ENCODE measurements at regions not wholly inside any gene's neighbourhood (a gene's known extent, or its start where the extent isn't known, plus 50 kb on each side); places are given as distances from the start of the nearest gene placed in this dataset.

GRCh38 chr1:56266359-56266758 is 313.0 kb downstream of the PLPP3 start:
- DNase-seq (ENCODE audit: low read depth): no peak

GRCh38 chr1:56265216-56265615 is 314.1 kb downstream of the PLPP3 start:
- DNase-seq (ENCODE audit: low read depth): no peak

GRCh38 chr1:56263908-56264307 is 315.5 kb downstream of the PLPP3 start:
- DNase-seq (ENCODE audit: low read depth): no peak

DNA sequence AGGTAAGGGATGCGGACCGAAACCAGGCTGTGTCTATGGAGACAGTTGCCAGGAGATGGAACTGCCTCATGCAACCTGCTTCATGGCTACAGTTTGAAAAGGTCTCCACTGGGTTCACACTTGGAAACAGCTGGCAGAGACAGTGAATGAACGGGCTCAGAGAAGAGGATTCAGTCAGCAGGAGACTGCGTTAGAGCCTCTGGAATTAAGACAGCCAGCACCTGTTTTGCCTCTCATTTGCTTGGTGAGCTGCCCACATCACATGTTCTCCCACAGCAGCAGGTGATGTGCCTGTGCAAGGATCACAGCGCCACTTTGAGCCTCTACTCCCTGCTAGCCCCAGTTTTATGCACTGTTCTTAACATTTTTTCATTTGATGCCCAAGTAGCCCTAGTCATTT is 321.0 kb downstream of the PLPP3 start:
- no peak for DNase-seq (ENCODE audit: low read depth)

- no peak for DNase-seq (ENCODE audit: low read depth)
Measured at GRCh38 chr1:56257726-56258125, 321.6 kb downstream of the PLPP3 start.

DNA sequence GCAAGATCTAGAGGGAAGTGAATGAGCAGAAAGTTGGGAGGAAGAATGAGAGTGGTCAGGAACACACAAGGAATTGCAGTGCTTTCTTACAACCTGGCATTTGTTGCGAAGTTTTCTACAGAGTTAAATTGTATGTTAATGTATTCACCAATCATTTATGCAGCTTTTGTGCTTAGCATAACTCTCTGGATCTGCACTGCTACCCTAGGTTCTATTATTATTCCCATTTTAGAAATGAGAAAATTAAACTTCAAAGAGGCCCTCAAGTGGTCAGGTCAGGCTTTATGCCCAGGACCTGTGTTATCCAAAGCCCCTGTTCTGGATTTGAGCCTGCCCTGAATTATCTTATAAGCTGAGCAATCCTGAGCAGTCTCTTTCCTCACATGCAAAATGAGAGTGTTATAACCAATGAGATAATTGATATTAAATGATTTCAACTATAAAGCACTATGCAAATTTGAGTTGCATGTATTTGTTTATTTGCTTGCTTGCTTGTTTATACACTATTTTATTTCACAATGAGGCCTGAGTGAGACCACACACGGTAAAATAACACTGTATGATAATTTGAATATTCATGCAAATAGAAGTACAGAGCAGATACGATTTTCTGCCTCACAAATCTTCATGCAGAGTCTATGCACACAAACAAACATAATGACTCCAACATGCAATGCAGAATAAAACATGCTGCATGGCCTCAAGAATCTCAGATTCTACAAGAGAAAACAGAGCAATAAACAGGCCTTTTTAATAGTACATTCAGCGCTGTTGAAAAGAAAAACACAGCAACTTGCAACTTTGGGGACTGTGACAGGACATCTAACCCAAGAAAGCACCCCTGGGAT is 323.0 kb downstream of the PLPP3 start:
- DNase-seq (ENCODE audit: low read depth): no peak

GRCh38 chr1:56255516-56256152 is 323.7 kb downstream of the PLPP3 start:
- DNase-seq (ENCODE audit: low read depth): peak; percentile 62

GRCh38 chr1:56254130-56254529 is 325.2 kb downstream of the PLPP3 start:
- no peak for DNase-seq (ENCODE audit: low read depth)

- DNase-seq (ENCODE audit: low read depth): no peak
Measured at GRCh38 chr1:56250809-56251208, 328.6 kb downstream of the PLPP3 start.

- DNase-seq (ENCODE audit: low read depth): no peak
Measured at GRCh38 chr1:56249234-56249633, 330.1 kb downstream of the PLPP3 start.

DNA sequence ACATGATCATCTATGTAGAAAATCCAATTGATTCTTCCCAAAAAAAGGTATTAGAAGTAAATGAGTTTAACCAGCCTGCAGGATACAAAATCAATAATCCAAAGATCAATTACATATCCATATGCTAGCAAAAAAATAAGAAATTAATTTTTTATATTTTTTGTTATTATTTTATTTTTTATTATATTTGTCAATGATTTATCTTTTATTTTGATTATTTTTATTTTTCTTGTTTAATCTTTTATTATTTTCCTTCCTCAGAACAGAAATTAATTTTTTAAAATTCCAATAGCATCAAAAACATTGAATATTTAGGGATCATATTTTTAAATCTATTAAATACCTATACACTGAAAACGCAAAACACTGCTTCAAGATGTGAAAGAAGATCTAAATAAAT is 331.2 kb downstream of the PLPP3 start:
- DNase-seq (ENCODE audit: low read depth): no peak

DNA sequence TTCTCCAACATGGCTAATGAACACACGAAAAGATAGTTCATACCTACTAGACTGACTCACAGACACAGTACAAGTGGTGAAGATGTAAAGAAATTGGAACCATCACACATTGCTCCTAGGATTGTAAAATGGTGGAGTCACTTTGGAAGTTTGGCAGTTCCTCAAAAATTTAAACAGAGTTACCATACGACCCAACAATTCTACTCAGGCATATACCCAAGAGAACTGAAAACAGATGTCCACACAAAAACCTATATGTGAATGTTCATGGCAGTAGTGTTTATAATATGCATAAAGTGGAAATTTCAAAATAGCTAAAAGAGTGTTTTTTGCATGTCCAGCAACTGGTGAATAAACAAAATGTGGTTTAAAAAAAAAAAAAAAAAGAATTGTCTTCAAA is 332.6 kb downstream of the PLPP3 start:
- peak; percentile 58 for DNase-seq (ENCODE audit: low read depth)

DNA sequence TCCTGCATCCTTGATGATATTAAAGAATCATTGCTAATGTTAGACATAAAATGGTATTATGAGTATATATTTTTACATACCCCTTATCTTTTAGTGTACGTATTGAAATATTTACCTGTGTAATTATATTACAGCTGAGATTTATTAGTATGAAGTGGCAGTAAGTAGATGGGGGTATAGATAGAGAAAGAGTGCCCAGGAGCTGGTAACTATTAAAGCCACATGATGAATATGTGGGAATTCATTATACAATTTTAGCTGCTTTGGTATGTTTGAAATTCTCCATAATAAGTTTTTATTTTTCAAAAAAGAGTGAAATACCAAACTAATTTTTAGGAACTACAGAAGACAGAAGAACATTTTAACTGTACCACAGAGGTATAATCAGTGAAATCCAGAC is 339.0 kb downstream of the PLPP3 start:
- DNase-seq (ENCODE audit: low read depth): no peak

GRCh38 chr1:56237491-56238064 is 341.8 kb downstream of the PLPP3 start:
- no peak for DNase-seq (ENCODE audit: low read depth)

- DNase-seq (ENCODE audit: low read depth): no peak
Measured at GRCh38 chr1:56236688-56237087, 342.7 kb downstream of the PLPP3 start.

DNA sequence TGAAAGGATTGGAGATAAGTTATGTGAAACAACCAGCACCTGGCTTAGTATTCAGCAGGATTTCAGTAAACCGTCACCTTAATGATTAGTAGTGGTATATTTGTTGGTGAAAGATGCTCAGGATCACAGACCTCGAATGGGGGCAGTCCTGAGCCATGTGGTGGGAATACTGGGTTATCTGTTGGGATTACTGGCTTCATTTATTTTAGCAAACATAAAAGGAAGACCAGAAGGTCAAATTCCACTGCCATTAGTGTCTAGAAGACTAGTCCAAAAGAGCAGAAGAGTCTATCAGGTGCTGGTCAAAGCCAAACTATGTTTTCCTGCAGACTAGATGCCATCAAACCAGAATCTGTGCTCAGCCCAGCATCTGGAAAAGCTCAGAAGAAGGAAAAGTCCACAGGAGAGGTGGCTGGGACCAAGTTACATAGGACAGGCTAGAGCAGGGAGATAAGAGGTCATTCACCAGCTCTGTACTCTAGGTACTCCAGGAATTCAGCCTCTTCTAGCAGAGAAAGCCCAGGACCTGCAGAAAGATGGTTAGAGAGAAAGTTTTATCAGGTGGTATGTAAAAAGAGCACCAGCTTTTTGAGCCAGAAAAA is 343.4 kb downstream of the PLPP3 start:
- no peak for DNase-seq (ENCODE audit: low read depth)

DNA sequence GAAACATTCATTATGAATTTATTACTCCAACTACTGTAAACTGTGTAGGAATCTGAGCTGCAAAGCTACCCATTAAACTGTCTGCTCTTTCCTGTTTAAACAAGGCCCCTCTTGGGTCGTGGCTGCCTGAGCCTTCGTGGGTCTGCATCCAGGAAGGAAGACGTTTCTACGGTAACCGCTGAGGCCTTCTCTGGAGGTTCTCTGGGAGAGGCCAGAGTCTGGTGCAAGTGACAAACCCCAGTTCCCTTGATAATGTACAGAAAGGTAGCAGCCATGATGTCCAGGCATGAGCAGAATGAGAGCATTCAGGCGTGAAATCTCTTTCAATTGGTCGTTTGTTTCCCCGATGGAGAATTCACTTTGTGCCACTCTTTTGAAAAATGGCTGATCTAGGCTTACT is 350.2 kb downstream of the PLPP3 start:
- DNase-seq (ENCODE audit: low read depth): no peak

- DNase-seq (ENCODE audit: low read depth): peak; percentile 28
Measured at GRCh38 chr1:56227886-56228285, 351.5 kb downstream of the PLPP3 start.

DNA sequence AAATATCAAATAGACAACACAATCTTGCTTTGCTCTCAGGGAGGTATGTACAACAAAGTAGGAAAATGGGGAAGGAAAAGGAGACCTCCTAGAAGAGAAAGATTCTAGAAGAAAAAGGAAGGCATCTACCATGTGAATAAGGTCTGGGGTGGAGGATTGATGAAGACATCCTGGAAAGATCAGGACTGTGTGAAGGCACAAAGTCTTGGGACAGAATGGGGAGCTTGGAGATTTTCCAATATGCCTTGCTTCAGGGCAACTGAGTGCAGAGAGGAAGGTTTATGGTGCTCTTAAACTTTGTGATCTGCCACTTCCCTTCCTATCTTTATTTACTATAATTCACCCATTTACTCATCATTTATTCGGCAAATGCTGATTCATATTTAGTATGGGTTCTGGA is 352.0 kb downstream of the PLPP3 start:
- DNase-seq (ENCODE audit: low read depth): no peak

- DNase-seq (ENCODE audit: low read depth): no peak
Measured at GRCh38 chr1:56225964-56226815, 353.2 kb downstream of the PLPP3 start.

DNA sequence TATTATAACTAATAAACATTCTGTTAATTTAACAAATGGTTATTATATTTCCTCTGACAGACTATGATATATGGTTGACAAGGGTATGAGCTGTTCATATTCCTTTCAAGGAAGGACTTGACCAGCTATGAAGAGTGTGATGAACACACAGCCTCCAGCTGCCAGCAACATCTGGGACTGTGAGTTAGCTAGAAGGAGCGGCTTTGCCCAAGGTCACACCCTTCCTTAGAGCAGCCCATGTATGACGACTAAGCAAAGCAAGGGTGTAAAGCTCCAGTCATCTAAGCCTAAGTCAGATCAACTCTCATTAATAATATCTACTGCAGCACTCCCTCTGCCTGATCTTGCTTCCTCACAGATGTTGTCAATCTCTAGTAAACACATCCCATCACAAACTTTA is 355.4 kb downstream of the PLPP3 start:
- no peak for DNase-seq (ENCODE audit: low read depth)

Measured in EH (cell line).